ENCODE measurements at regions not wholly inside any gene's neighbourhood (a gene's known extent, or its start where the extent isn't known, plus 50 kb on each side); places are given as distances from the start of the nearest gene placed in this dataset.

DNA sequence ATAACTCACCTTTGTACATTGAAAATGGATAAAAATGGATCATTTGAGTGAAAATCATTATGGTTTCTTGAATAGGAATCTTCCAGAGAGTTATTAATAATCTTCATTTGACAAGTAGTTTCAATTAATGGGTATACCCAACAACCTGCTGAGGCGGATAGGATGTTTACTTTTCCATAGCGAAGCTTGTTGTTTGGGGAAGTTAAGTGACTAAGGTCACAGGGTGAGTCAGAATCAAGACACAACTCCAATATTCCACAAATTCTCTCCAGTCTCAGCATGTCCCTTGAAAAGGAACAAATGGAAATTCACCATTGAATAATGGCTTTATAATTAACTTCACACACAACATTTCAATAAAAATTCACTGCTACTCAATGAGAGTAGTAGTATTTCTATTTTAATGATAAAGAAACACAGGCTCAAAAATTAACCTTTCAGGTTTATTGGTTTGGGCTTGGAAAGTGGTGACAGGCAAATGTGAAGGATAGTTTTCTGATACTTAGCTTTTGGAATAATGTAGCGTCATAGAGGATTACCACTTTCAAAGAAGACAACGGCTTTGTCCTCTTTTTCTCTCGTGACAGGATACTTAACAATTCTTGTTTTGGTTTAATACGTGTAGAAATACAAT lies 211.3 kb downstream of the GPD2 start:
- no peak for DNase-seq (ENCODE audit: low read depth, low spot score)

DNA sequence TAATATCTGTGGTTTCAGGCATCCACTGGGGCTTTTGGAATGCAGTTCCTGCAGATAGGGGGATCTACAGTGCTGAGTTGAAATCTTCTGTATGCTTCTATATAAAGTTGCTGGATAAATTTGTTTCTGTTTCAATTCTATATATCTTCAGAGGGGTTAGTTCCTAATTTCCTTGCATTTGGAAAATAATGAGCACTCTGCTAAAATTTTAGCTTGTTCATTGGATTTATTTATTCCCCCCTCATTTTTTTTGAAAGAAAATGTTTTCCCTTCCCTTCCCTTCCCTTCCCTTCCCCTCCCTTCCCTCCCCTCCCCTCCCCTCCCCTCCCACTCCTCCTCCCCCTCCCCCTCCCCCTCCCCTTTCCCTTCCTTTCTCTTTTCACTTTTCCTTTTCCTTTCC lies 212.3 kb downstream of the GPD2 start:
- DNase-seq (ENCODE audit: low read depth, low spot score) = no peak

DNA sequence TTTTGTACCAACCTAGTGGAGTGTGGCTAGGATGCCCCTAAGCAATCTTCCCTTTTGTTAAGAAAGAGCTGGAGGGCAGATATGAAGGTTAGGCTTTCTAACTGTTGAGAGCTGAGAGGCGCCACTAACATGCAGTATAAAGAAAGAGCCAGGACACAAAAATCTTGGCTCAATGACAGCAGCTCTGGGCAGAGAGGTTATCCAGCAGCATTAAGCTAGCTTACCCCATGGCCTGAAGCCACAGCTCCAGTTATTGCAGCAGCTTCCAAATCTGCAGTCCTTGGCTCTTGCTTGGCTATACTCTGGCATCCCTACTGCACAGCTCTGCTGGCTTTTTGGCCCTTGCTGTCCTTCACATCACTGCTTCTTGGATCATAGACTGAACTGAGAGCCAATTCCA lies 213.4 kb downstream of the GPD2 start:
- no peak for DNase-seq (ENCODE audit: low read depth, low spot score)

DNA sequence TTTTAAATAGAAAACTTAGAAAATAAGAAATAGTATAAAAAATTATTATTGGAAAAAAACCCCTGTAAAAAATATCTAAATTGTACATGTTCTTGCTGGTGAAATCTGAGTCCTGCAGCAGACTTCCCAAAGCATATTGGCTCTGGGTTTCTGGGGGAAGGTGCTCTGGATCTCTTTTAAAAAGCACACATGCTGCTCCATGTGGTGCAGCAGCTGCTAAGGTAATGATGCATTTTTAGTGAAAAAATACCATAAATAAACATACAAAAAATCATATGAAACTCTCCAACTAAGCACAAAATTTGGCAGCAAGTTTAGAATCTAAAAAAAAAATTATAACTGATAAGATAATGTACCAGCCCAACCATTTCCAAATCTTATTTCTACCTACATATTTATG lies 216.5 kb downstream of the GPD2 start:
- DNase-seq (ENCODE audit: low read depth, low spot score) = no peak

DNA sequence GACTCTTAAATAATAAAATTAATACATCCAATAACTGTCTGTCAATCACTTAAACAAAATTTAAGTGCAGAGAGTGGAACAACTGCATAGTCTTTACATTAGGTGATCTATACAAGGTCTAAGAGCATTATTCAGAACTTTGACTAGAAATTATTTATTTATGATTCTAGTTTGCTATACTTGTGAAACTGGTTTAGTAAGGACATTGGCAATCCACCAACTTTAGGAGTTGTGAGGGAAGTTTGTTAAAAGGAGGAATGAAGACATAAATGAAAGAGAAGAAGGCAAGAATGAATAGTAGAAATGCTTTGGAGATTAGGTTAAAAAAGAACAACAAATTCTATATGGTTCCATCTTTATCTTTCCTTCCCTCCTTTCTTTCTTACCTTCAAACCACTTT lies 217.5 kb downstream of the GPD2 start:
- DNase-seq (ENCODE audit: low read depth, low spot score) = no peak

DNA sequence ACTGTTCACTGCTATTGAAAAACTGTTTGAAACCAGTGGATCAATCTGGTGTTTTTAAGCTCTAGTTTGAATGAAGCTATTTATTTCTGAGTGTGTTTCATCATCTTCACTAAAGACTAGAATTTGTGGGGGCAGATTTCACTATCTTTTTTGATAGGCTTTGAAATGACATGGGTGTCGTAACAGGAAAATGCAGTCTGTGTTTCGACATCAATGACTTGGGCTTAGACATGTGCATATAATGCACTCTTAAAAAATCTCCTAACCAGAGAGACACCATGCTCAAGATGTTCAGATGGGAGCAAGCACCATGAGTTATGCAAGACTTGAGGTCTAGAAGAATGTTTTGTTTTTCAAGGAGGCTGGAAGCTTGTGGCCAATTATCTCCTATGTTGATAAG lies 221.6 kb downstream of the GPD2 start:
- DNase-seq (ENCODE audit: low read depth, low spot score) = no peak

DNA sequence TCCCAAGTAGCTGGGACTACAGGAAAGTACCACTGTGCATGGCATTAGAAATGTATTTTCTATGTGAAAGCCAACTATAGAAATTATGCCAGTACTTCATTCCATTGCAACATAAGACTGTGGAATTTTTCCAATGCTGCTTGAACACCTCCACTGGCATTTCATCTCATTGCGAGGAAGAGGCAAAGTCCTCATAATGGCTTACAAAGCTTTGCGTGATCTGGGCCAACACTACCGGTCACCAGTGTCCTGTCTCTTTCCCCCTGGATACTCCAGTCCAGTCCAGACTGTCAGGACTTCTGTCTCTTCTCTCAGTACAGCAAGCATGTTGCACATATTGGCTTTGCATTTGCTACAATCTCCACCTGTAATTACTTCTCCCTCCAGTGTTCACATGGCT lies 223.5 kb downstream of the GPD2 start:
- DNase-seq (ENCODE audit: low read depth, low spot score) = no peak

DNA sequence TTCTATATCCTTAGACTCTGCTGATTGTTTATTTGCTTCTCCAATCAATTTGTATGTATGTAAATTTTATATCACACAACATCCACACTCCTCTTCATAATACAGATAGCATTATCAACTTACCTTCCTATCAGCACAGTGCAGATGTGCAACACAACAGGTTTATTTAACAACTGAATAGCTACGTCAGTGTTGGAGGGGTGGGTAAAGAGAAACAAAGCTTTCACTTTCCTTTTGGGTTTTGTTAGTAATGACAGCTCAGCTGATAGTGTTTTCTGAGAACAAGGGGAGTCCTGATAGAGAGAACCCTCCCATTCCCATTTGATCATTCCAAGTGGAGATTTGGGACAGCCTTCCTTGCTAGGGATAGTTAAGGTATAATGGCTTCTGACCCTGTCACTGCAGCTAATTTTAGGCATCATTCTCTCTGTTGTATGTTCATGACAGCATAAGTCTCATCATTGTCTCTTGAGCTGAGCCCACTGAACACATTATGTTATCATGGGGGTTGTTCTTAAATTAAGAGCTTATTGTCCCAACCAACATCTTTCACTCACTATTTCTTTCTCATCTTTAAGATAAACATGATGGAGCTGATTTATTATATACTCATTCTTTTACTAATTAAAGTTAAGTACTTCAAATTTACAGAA lies 227.7 kb downstream of the GPD2 start:
- no peak for DNase-seq (ENCODE audit: low read depth, low spot score)

DNA sequence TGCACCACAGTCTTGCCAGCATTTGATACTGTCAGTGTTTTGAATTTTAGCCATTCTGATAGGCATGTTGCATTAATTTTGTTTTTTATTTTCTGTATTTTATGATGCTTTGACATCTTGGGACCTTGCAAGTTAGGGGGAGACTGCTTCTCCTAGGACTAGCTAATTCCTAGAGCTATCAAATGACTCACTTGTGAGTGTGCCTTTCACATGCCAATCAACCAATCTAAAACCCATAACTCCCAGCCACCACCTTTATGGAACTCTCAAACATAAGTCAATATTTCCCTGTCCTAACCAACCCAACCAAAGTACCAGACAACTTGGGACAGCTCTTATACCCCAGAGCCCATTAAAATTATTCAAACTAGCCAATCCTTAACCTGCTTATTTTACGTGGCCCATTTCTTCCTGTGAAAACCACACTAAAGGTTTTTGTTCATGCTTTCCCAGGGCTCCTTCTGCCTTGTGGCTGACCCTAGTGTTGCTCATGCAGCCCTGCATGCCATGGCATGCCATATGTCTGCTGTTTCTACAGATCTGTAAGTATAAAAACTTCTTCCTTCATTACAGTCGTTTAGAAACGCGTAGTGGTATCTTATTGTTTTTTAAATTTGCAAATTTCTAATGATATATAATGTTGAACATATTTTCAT lies 230.1 kb downstream of the GPD2 start:
- no peak for DNase-seq (ENCODE audit: low read depth, low spot score)

DNA sequence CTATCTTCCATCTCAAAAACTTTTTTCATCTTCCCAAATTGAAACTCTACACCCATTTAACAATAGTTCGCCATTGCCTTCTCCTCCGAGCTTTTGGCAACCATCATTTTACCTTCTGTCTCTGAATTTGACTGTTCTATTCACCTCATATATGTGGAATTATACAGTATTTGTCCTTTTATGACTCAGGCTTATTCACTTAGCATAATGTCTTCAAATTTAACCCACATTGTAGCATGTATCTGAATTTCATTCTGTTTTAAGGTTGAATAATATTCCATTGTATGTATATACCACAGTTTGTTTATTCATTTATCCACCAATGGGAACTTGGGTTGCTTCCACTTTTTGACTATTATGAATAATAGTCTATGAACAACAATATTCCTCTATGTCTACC lies 233.9 kb downstream of the GPD2 start:
- no peak for DNase-seq (ENCODE audit: low read depth, low spot score)

DNA sequence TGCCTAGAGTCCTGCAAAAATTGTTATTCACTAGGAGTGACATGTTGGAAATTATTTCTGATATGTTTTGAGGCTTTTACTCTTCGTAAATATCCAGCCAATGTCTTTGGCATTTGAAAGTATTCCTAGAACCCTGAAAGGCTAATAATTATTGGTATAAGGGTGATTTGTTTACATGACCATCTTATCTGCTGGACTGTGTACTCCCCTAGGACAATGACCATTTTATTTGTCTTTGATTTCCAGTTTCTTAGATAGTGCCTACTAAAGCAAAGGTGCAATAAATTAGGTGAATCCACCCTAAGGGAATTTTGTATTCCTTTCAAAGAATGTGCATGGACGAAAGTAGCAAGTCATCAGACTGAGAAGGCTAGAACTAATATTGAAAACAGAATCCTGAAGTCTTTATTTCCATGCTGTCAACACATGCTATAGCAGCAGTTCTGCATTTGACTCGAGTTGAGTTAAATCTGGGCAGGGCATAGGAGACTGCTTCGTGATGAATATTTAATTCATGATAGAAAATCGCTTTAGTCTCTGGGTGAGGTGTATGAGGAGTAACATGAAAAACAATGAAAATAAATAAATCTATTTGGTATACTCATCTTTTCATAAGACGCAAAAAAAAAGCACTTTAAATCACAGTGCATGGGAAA lies 235.7 kb downstream of the GPD2 start:
- DNase-seq (ENCODE audit: low read depth, low spot score) = no peak

DNA sequence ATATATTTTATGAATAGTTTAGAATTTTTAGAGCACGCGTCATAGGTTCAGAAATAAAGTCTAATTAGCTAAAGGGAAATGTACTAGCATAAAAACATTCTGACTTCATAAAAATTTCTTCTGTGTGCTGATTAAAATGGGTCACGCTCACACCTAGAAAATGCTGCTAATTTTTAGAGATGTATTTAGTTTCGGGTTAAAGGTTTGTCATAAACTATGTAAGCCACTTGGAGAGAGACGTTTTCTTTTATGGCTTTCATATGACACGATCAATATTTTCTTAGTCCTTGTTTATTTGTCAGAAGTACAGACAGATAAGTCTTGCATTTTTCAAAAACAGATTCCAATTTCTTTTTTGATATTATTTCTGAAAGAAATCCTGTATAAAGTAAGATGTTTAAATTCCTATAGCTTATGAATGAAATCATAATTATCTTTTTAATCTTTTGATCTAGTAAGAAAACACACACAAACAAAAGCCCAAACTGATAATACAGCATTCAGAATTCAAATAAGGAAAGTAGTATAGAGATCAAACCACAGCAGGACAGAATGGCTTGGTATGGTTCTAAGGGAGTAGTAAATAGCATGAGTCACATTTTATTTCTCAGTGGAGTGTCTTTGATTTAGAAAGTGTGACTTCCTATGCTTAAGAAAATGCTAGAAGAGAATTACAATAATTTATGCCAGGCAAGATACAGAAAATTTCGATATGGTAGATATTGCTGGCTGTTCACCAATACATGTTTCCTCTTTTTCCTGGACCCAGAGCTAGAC lies 236.6 kb downstream of the GPD2 start:
- no peak for DNase-seq (ENCODE audit: low read depth, low spot score)

DNA sequence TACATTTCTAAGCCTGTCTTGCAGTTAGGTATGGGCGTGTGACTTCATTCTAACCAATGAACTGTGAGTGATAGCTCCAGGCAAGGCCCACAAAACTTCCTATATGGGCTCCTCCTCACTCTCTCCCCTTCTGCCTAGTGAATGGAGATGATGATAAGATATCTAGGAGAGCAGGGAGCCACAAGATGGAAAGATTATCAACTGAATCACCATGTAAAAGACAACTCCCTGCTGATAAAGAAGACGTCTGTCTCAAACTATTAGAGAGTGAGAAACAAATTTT lies 237.1 kb downstream of the GPD2 start:
- no peak for DNase-seq (ENCODE audit: low read depth, low spot score)

DNA sequence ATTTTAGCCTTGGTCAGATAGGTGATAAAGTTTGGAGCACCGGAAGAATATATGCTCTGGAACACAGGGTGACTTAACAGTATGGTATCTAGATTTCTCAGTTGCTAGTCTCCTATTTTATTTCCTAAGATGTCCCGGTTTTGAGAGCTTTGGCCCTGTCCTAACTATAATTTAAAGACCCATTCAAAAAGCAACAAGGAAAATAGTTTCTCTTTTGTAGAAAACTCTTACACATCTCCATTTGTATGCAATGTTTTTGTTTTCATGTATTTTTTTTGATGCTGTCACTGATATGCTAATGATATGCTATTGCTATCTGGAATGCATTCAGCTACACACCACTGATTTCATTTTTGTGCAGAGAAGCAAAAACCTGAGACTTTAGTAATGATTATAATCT lies 237.8 kb downstream of the GPD2 start:
- no peak for DNase-seq (ENCODE audit: low read depth, low spot score)

DNA sequence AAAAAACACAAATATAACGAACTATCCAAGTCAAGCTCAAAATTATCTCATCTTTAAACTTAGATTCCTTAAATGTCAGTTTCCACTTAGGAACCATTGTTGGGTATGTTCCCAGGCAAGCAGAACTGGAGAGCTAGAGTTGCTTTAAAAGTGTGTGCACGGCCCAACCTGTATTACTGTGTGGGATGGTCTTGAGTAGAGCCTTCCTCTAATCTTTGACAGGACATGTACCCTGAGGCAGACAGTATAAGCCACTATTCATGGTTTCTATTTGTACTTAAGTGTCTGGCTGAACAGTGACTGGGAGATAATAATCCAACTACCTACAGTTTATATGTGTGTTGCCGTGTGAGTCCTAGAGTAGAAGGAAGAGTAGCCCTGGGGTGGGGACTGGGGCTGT lies 239.7 kb downstream of the GPD2 start:
- no peak for DNase-seq (ENCODE audit: low read depth, low spot score)

DNA sequence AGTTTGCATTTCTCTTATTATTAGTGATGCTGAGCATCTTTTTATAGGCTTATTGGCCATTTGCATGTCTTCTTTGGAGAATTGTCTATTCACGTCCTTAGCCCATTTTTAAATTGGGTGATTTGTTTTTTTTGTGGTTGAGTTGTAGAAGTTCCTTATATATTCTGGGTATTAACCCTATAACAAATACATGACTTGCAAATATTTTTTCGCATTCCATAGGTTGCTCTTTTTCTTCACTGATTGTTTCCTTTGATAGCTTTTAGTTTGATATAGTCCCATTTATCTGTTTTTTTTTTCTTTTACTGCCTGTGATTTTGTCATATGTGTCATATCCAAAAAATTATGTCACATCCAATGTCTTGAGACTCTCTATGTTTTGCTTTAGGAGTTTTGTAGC lies 243.6 kb downstream of the GPD2 start:
- DNase-seq (ENCODE audit: low read depth, low spot score) = no peak

DNA sequence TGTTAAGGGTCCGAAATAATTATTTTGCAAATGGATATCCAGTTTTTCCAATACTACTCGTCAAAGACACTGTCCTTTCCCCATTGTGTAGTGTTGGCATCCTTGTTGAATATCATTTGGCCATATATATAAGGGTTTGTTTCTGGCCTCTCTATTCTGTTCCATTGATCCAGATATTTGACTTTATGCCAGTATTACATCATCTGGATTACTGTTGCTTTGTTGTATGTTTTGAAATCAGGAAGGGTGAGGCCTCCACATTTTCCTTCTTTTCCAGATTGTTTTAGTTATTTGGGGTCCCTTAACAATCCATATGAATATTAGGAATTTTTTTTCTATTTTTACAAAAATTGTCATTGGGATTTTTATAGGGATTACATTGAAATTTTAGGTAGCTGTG lies 244.1 kb downstream of the GPD2 start:
- no peak for DNase-seq (ENCODE audit: low read depth, low spot score)

DNA sequence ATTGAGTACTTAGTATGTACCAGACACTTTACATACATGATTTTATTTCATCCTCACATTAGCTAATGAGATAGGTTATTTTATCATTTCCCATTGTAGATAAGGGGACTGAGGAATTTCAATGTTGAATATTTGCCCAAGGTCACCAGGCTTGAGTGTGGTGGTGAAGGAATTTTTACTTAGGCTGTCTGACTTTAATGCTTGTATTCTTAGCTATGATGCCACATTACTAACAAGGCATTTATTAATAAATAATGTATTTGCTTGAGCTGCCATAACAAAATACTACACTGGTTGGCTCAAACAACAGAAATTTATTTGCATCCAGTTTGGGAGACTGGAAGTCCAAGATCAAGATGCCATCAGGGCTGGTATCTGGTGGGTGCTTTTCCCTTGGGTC lies 250.9 kb downstream of the GPD2 start:
- DNase-seq (ENCODE audit: low read depth, low spot score) = no peak

DNA sequence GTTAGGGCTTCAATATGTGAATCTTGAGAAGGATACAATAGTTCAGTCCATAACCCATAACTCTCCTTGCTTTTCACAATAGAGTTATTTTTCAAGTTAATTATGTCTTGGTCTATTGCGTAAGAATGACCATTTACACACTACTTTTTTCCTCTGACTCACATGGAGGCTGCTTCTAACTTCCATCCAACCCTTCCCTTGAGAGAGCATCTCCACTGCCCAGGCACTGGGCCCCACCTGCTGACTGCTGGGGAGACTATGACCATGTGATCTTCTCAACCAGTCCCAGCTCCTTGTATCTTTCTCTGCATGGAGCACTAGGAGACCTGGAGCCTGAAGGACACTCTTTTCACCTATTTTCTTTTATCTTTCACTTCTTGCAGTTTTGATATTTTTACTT lies 251.5 kb downstream of the GPD2 start:
- DNase-seq (ENCODE audit: low read depth, low spot score) = no peak

DNA sequence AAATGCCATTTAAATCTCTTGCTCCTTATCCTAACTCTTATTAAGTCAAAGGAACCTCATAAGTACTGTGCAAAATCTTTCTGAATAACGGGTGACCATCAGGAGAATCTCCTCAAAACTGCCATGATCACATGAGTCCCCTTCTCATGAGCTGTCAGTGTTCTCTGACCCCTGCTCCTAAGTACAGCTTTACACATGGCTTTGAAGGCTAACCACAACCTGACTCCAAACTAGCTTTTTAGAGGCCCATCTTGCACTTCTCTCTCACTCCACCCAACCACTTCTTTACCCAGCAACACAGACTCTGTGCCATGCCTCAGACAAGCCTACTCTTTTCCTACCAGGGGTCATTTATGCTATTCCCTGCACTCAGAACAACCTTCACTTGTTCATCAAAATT lies 253.8 kb downstream of the GPD2 start:
- DNase-seq (ENCODE audit: low read depth, low spot score) = no peak

DNA sequence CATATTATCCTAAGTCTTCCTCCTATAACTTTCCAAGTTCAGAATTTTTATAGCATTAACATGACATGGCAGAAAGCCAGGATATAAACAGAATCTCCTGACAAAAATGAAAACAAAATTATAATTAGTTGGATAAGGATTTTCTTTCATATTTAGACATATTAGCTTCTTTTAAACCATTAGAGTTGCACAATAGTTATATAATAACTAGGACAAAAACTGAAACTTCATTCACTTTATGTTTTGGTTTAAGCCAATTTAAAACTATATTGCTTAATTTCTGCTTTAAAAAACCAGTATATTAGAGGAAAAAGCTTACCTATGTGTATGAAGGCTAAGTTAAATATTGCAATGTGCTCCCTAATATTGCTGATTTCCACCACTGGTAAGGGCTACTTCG lies 254.8 kb downstream of the GPD2 start:
- no peak for DNase-seq (ENCODE audit: low read depth, low spot score)

DNA sequence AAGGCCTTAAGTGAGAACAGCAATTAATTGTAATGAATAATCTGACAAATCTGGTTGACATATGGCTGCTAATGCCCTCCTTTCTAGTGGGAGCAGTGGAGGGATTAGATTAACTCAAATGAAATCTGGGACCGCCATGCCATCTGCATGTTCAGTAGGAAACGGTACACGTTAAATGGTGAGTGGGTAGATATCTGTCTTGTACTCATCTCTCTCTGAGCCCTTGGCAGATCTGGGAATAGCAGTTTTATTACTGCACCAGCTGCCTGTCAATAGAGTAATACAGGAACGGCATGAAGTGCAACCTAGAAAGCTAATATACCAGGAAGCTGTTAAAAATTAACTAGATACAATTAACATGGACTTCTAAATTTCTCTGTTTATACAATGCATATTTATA lies 258.8 kb downstream of the GPD2 start:
- DNase-seq (ENCODE audit: low read depth, low spot score) = no peak
